Type B pancreatic cell (in vitro differentiated cells): ENCODE measurements at regions not wholly inside any gene's neighbourhood (a gene's known extent, or its start where the extent isn't known, plus 50 kb on each side); places are given as distances from the start of the nearest gene placed in this dataset.
A peak's percentile ranks its signal among the peaks of the same experiment; 100 is the strongest.
"Not testable (repeated sequence)": the region's sequence is repeated elsewhere in the genome, so short reads cannot be mapped to it uniquely, and the experiment has no call there.

Experiments used
- DNase-seq: peaks from one replicate; pipeline ENCODE4 v3.0.0; 2021; ENCODE audit warnings: mixed read lengths; ENCODE audit not compliant: unreplicated experiment; ENCODE audit errors: extremely low spot score
- H3K27ac Mint-ChIP-seq: 2 replicates; pipeline ENCODE4 v1.8.0; 2021; ENCODE audit warnings: mild to moderate bottlenecking, mixed read lengths
- H3K27me3 Mint-ChIP-seq: 2 replicates; pipeline ENCODE4 v1.8.0; 2021; ENCODE audit warnings: mixed read lengths
- H3K36me3 Mint-ChIP-seq: 2 replicates; pipeline ENCODE4 v1.8.0; 2021; ENCODE audit warnings: mixed read lengths
- H3K4me1 Mint-ChIP-seq: one replicate; pipeline ENCODE4 v1.8.0; 2021; ENCODE audit warnings: mixed read lengths; ENCODE audit not compliant: unreplicated experiment
- H3K4me3 Mint-ChIP-seq: 2 replicates; pipeline ENCODE4 v1.8.0; 2021; ENCODE audit warnings: mild to moderate bottlenecking, mixed read lengths
- H3K9me3 Mint-ChIP-seq: 2 replicates; pipeline ENCODE4 v1.8.0; 2021; ENCODE audit warnings: mixed read lengths
- TF ChIP-seq, protein P1 (sequence below): fragments of 200-600 bp; sonication (generic); conservative IDR thresholded peaks from 2 replicates; pipeline ENCODE4 v1.5.0; 2021; ENCODE audit warnings: antibody characterized with exemption, mild to moderate bottlenecking

DNA sequence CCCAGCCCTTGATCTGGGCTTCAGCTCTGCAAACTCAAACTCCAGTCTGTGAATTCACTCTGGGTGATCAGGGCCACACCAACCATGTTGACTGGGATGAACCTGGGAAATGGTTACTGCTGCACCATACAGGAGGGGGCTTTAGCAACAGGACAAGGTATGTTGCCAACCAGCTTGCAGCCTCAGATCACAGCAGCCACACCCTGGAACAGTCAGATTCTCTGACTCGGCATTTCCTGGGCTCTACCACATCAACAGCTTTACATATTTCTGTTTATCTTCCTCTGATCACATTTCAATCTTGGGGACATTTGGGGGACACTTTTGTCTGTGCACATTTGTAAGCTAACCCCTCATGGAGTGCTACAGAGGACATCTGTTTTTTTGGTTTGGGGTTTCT, 267.0 kb upstream of the NCAM1 start:
- Mint-ChIP-seq H3K9me3 (no peaks in the 10 kb centered on the region), H3K27me3 (no peaks in the 10 kb centered on the region), H3K36me3 (no peaks in the 10 kb centered on the region), H3K4me1 (peaks cover 24% of the 10 kb centered on the region), H3K4me3 (no peak overlapping the region), H3K27ac (no peak overlapping the region)
- TF ChIP-seq, protein P1, sequence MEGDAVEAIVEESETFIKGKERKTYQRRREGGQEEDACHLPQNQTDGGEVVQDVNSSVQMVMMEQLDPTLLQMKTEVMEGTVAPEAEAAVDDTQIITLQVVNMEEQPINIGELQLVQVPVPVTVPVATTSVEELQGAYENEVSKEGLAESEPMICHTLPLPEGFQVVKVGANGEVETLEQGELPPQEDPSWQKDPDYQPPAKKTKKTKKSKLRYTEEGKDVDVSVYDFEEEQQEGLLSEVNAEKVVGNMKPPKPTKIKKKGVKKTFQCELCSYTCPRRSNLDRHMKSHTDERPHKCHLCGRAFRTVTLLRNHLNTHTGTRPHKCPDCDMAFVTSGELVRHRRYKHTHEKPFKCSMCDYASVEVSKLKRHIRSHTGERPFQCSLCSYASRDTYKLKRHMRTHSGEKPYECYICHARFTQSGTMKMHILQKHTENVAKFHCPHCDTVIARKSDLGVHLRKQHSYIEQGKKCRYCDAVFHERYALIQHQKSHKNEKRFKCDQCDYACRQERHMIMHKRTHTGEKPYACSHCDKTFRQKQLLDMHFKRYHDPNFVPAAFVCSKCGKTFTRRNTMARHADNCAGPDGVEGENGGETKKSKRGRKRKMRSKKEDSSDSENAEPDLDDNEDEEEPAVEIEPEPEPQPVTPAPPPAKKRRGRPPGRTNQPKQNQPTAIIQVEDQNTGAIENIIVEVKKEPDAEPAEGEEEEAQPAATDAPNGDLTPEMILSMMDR, result no peak
- DNase-seq, result no peak

DNA sequence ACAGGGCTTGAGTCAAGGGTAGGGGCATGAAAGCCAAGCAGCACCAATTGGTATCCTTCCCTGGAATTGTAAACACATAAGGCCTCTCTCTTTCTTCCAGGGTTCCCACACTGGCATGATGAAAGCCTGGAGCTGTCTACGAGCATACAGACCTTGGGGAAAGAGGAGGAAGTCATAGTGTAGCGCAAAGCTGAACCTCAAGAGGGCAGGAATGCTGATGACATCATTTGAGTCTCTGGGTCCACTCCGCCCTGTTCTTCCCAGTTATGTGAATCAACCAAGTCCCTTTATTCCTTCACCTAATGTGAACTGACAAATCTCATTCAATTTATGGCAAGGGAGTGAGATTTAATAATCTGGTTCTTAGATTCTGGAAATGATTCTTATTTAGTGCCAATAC, 266.4 kb upstream of the NCAM1 start:
- TF ChIP-seq, protein P1, result peak; percentile 28
- Mint-ChIP-seq H3K27ac (no peak overlapping the region), H3K36me3 (no peaks in the 10 kb centered on the region), H3K27me3 (no peaks in the 10 kb centered on the region), H3K9me3 (no peaks in the 10 kb centered on the region), H3K4me1 (peaks cover 24% of the 10 kb centered on the region), H3K4me3 (no peak overlapping the region)
- DNase-seq, result no peak

DNA sequence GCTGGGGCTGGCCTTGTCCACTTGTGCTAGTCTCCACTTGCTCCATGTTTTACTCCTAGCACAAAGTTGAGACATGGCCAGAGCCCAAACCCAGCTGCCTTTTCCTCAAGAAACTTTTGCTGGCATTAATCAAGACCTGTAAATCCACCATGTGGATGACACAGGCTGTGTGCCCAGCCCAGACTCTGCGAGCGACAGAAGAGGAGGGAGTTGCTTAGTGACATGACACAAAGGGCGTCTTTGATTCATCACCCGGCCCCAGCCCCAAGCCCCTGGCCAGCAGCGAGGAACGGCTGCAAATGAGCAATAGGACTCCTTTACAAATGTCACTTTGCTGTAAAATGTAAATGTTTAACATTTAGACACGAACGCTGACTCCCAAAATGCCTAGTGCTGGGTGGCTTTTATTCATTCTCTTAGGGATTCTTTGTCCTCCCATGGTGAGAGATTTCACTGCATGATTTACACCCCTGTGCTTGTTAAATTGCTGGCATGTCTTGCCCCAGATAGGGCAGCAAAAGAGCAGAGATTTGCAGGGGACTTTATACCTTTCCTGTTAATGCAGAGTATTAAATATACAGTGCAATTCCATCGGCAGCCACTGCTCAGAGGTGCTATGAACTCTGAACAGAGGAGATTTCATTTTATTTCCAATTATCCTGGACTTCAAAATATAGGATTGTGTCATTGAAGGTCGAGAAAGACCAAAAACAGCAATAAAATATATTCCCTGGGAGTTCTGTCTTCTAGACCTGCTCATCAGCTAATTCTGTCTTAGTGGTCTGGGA, 263.6 kb upstream of the NCAM1 start:
- peaks cover 24% of the 10 kb centered on the region for H3K4me1 Mint-ChIP-seq
- peak overlapping the region; percentile 42 for H3K27ac Mint-ChIP-seq
- no peaks in the 10 kb centered on the region for H3K36me3 Mint-ChIP-seq
- H3K4me3 Mint-ChIP-seq, result no peak overlapping the region
- no peaks in the 10 kb centered on the region for H3K27me3 Mint-ChIP-seq
- H3K9me3 Mint-ChIP-seq, result no peaks in the 10 kb centered on the region
- no peak for DNase-seq
- TF ChIP-seq, protein P1, result peak; percentile 63

DNA sequence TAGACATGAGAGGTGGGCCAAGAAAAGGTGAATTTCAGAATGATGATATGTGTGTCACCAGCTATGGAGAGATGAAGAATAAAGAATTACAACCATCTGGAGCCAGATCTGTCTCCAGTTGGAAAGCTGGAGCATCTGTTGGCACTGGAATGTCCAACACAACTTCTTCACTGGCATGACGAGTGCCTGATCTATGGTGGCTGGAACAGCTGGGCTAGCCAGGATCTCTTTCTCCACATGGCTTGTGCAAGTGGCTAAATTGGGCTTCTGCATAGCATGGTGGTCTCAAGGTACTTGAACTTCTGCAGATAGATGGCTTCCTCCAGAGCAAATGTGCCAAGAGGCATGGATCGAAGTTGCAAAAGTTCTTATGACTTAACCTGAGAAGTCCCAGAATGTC, 256.1 kb upstream of the NCAM1 start:
- no peak overlapping the region for H3K27ac Mint-ChIP-seq
- peaks cover 7% of the 10 kb centered on the region for H3K4me1 Mint-ChIP-seq
- no peaks in the 10 kb centered on the region for H3K27me3 Mint-ChIP-seq
- H3K4me3 Mint-ChIP-seq, result no peak overlapping the region
- no peak for DNase-seq
- TF ChIP-seq, protein P1, result no peak
- H3K9me3 Mint-ChIP-seq, result no peaks in the 10 kb centered on the region
- H3K36me3 Mint-ChIP-seq, result no peaks in the 10 kb centered on the region

GRCh38 chr11:112706863-112707262, 254.4 kb upstream of the NCAM1 start:
- no peak overlapping the region for H3K27ac Mint-ChIP-seq
- peaks cover 7% of the 10 kb centered on the region for H3K4me1 Mint-ChIP-seq
- H3K9me3 Mint-ChIP-seq, result no peaks in the 10 kb centered on the region
- no peaks in the 10 kb centered on the region for H3K36me3 Mint-ChIP-seq
- TF ChIP-seq, protein P1, result no peak
- H3K4me3 Mint-ChIP-seq, result no peak overlapping the region
- no peak for DNase-seq
- H3K27me3 Mint-ChIP-seq, result peaks cover under 1% of the 10 kb centered on the region

GRCh38 chr11:112714340-112714739, 246.9 kb upstream of the NCAM1 start:
- peaks cover 12% of the 10 kb centered on the region for H3K27me3 Mint-ChIP-seq
- not testable (repeated sequence) for H3K36me3 Mint-ChIP-seq, H3K4me1 Mint-ChIP-seq, H3K4me3 Mint-ChIP-seq, DNase-seq, H3K9me3 Mint-ChIP-seq, H3K27ac Mint-ChIP-seq
